ENCODE measurements at regions not wholly inside any gene's neighbourhood (a gene's known extent, or its start where the extent isn't known, plus 50 kb on each side); places are given as distances from the start of the nearest gene placed in this dataset.

DNA sequence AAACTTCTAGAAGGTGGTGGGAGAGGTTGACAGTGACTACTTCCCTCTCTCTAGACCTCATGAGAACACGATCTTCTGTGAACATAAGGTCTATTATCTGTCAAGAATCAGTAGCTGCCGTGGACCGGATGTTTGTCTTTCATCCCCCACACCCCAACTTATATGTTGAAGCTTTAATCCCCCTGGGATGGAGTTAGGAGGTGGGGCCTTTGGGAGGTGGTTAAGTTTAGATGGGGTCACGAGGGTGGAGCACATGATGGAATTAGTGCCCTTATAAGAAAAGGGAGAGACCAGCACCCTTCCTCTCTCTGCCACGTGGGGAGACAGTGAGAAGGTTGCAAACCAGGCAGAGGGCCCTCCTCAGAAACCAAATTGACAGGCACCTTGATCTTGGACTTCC, 409.1 kb downstream of the QKI start:
- FAIRE-seq (no peak), DNase-seq (ENCODE audit: low read depth, low spot score) (no peak)
- Histone ChIP-seq H3K4me2 (ENCODE audit: control insufficient read depth, extremely low read depth, insufficient read depth, low read depth, low read length) (no peak overlapping the region), H3K27me3 (ENCODE audit: control insufficient read depth, extremely low read depth, insufficient read depth, low read length) (no peaks in the 10 kb centered on the region), H3K9me3 (ENCODE audit: control insufficient read depth, low read depth, low read length) (no peaks in the 10 kb centered on the region), H3K27ac (ENCODE audit: control insufficient read depth, insufficient read depth, low read length) (no peak overlapping the region), H3K79me2 (ENCODE audit: control insufficient read depth, insufficient read depth, low read length) (no peaks in the 10 kb centered on the region), H4K20me1 (ENCODE audit: control insufficient read depth, extremely low read depth, insufficient read depth, low read length) (no peaks in the 10 kb centered on the region), H3K36me3 (ENCODE audit: control insufficient read depth in 2 of 2, extremely low read depth in 1 of 2, insufficient read depth in 2 of 2, low read length in 2 of 2) (no peaks in the 10 kb centered on the region), H2AFZ (ENCODE audit: control insufficient read depth, low read length) (no peak overlapping the region), H3K4me1 (ENCODE audit: control insufficient read depth, extremely low read depth, insufficient read depth, low read length) (no peaks in the 10 kb centered on the region), H3K4me3 (ENCODE audit: control insufficient read depth in 2 of 3, extremely low read depth in 1 of 3, insufficient read depth in 2 of 3, low read depth in 1 of 3, low read length in 3 of 3) (no peak overlapping the region), H3K9ac (ENCODE audit: control insufficient read depth, extremely low read depth, insufficient read depth, low read length) (no peak overlapping the region), H3K9me1 (ENCODE audit: control insufficient read depth, extremely low read depth, insufficient read depth, low read length) (no peaks in the 10 kb centered on the region)
- TF ChIP-seq CTCF (optimal IDR thresholded peaks at IDR 0.05 in 1 of 3, IDR thresholded peaks at IDR 0.05 in 1 of 3, conservative IDR thresholded peaks at IDR 0.05 in 1 of 3; ENCODE audit: extremely low read depth in 1 of 3, insufficient read depth in 2 of 3, low read length in 3 of 3) (no peak), EZH2 (IDR thresholded peaks at IDR 0.05; ENCODE audit: low read length) (no peak)
- dilution Hi-C loops (cut with MboI; ENCODE audit: extremely low pct_ligation_motif_present, low sequenced_read_pairs), result no loop called here

- DNase-seq (ENCODE audit: low read depth, low spot score), result no peak
- H3K4me3 ChIP-seq (ENCODE audit: control insufficient read depth in 2 of 3, extremely low read depth in 1 of 3, insufficient read depth in 2 of 3, low read depth in 1 of 3, low read length in 3 of 3), result no peak overlapping the region
- H3K27me3 ChIP-seq (ENCODE audit: control insufficient read depth, extremely low read depth, insufficient read depth, low read length), result no peaks in the 10 kb centered on the region
- H3K9me1 ChIP-seq (ENCODE audit: control insufficient read depth, extremely low read depth, insufficient read depth, low read length), result no peaks in the 10 kb centered on the region
- FAIRE-seq, result no peak
- dilution Hi-C loops (cut with MboI; ENCODE audit: extremely low pct_ligation_motif_present, low sequenced_read_pairs), result no loop called here
- no peak overlapping the region for H3K4me2 ChIP-seq (ENCODE audit: control insufficient read depth, extremely low read depth, insufficient read depth, low read depth, low read length)
- H4K20me1 ChIP-seq (ENCODE audit: control insufficient read depth, extremely low read depth, insufficient read depth, low read length), result no peaks in the 10 kb centered on the region
- no peak overlapping the region for H3K9ac ChIP-seq (ENCODE audit: control insufficient read depth, extremely low read depth, insufficient read depth, low read length)
- no peak overlapping the region for H2AFZ ChIP-seq (ENCODE audit: control insufficient read depth, low read length)
- H3K4me1 ChIP-seq (ENCODE audit: control insufficient read depth, extremely low read depth, insufficient read depth, low read length), result no peaks in the 10 kb centered on the region
- H3K79me2 ChIP-seq (ENCODE audit: control insufficient read depth, insufficient read depth, low read length), result no peaks in the 10 kb centered on the region
- no peak overlapping the region for H3K27ac ChIP-seq (ENCODE audit: control insufficient read depth, insufficient read depth, low read length)
- H3K9me3 ChIP-seq (ENCODE audit: control insufficient read depth, low read depth, low read length), result no peaks in the 10 kb centered on the region
- TF ChIP-seq EZH2 (IDR thresholded peaks at IDR 0.05; ENCODE audit: low read length) (no peak), CTCF (optimal IDR thresholded peaks at IDR 0.05 in 1 of 3, IDR thresholded peaks at IDR 0.05 in 1 of 3, conservative IDR thresholded peaks at IDR 0.05 in 1 of 3; ENCODE audit: extremely low read depth in 1 of 3, insufficient read depth in 2 of 3, low read length in 3 of 3) (no peak)
- no peaks in the 10 kb centered on the region for H3K36me3 ChIP-seq (ENCODE audit: control insufficient read depth in 2 of 2, extremely low read depth in 1 of 2, insufficient read depth in 2 of 2, low read length in 2 of 2)
These were observed 406.4 kb downstream of the QKI start for GRCh38 chr6:163820745-163821458.

All from keratinocyte (primary cell).